ENCODE measurements at regions not wholly inside any gene's neighbourhood (a gene's known extent, or its start where the extent isn't known, plus 50 kb on each side); places are given as distances from the start of the nearest gene placed in this dataset.

- intact Hi-C loops (cut with DNase I), result no loop called here
- no peak for DNase-seq
Observed at GRCh38 chr4:38357546-38357945, 306.5 kb upstream of the KLF3 start.

GRCh38 chr4:38359113-38359512, 304.9 kb upstream of the KLF3 start:
- intact Hi-C loops (cut with DNase I), result no loop called here
- DNase-seq, result no peak

- no peak for DNase-seq
- intact Hi-C loops (cut with DNase I), result no loop called here
Observed at GRCh38 chr4:38360201-38360600, 303.8 kb upstream of the KLF3 start.

GRCh38 chr4:38364383-38364963, 299.5 kb upstream of the KLF3 start:
- intact Hi-C loops (cut with DNase I), result no loop called here

GRCh38 chr4:38365261-38365660, 298.7 kb upstream of the KLF3 start:
- intact Hi-C loops (cut with DNase I), result no loop called here
- no peak for DNase-seq

More at GRCh38 chr4:38364383-38364963, 299.5 kb upstream of the KLF3 start:
- no peak for DNase-seq

- peak in 1 of 42 donors; percentile 11 for DNase-seq
- intact Hi-C loops (cut with DNase I), result no loop called here
Observed at GRCh38 chr4:38365748-38366310, 298.2 kb upstream of the KLF3 start.

GRCh38 chr4:38366456-38366855, 297.5 kb upstream of the KLF3 start:
- intact Hi-C loops (cut with DNase I), result no loop called here
- DNase-seq, result peak in 4 of 42 donors; percentile 5 to 30 (median 20)

GRCh38 chr4:38366997-38367396, 297.0 kb upstream of the KLF3 start:
- intact Hi-C loops (cut with DNase I), result no loop called here
- peak in 1 of 42 donors; percentile 6 for DNase-seq

GRCh38 chr4:38367642-38368174, 296.3 kb upstream of the KLF3 start:
- DNase-seq, result no peak
- intact Hi-C loops (cut with DNase I), result no loop called here

GRCh38 chr4:38368613-38369012, 295.4 kb upstream of the KLF3 start:
- intact Hi-C loops (cut with DNase I), result no loop called here
- no peak for DNase-seq

GRCh38 chr4:38371391-38371851, 292.6 kb upstream of the KLF3 start:
- intact Hi-C loops (cut with DNase I), result no loop called here
- peak in 2 of 42 donors; percentile 24 to 41 for DNase-seq

GRCh38 chr4:38373375-38373774, 290.6 kb upstream of the KLF3 start:
- DNase-seq, result no peak
- intact Hi-C loops (cut with DNase I), result no loop called here

GRCh38 chr4:38377195-38377594, 286.8 kb upstream of the KLF3 start:
- DNase-seq, result no peak
- intact Hi-C loops (cut with DNase I), result no loop called here

GRCh38 chr4:38378478-38378877, 285.5 kb upstream of the KLF3 start:
- no peak for DNase-seq
- intact Hi-C loops (cut with DNase I), result no loop called here

GRCh38 chr4:38381788-38382187, 282.2 kb upstream of the KLF3 start:
- peak in 1 of 42 donors; percentile 26 for DNase-seq
- intact Hi-C loops (cut with DNase I), result no loop called here

GRCh38 chr4:38382520-38382919, 281.5 kb upstream of the KLF3 start:
- intact Hi-C loops (cut with DNase I), result no loop called here
- no peak for DNase-seq

- intact Hi-C loops (cut with DNase I), result no loop called here
- DNase-seq, result no peak
Observed at GRCh38 chr4:38383646-38384121, 280.3 kb upstream of the KLF3 start.

- no peak for DNase-seq
- intact Hi-C loops (cut with DNase I), result no loop called here
Observed at GRCh38 chr4:38385093-38386004, 278.6 kb upstream of the KLF3 start.

GRCh38 chr4:38386005-38386551, 277.9 kb upstream of the KLF3 start:
- DNase-seq, result no peak
- intact Hi-C loops (cut with DNase I), result no loop called here
